ENCODE measurements at regions not wholly inside any gene's neighbourhood (a gene's known extent, or its start where the extent isn't known, plus 50 kb on each side); places are given as distances from the start of the nearest gene placed in this dataset.

DNA sequence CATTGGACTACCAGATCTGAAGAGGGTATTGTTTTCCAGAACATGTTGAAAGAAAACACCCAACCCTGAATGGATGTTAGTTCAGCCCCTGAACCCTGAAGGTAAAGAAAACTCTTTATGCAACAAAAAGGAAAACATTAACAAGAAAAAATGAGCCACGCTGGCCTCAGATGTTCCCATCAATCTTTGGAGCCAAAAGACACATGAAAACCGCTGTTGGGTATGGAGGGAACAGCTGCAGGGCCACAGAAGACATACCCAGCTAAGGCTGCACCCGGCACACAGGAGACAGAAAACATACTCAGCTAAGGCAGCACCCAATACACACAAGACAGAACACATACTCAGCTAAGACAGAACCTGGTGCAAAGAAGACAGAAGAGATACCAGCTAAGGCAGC, 51.3 kb upstream of the GALNT9 start:
- ChIA-PET CTCF (interaction anchor here (0.8 kb wide), 1 partner anchor 218 kb away, joined by 3 read pairs; no protein-coding TSS in a partner anchor), POLR2A (no interaction called here)
- Mint-ChIP-seq H3K4me1 (ENCODE audit: low read depth, unreplicated experiment) (no peaks in the 10 kb centered on the region), H3K36me3 (ENCODE audit: insufficient read depth, unreplicated experiment) (no peaks in the 10 kb centered on the region), H3K27ac (ENCODE audit: unreplicated experiment) (no peak overlapping the region), H3K27me3 (ENCODE audit: insufficient read depth, unreplicated experiment) (peaks cover 17% of the 10 kb centered on the region), H3K9me3 (ENCODE audit: unreplicated experiment) (no peaks in the 10 kb centered on the region), H3K4me3 (ENCODE audit: unreplicated experiment) (no peak overlapping the region)
- H3K4me3 ChIP-seq (ENCODE audit: low read depth, low read length): no peak overlapping the region
- no peaks in the 10 kb centered on the region for H3K36me3 ChIP-seq (ENCODE audit: control insufficient read depth, insufficient read depth, low read length)
- intact Hi-C loops (cut with micrococcal nuclease; ENCODE audit: unreplicated experiment): no loop called here
- H3K27me3 ChIP-seq (replicated peaks; ENCODE audit: control insufficient read depth, insufficient read depth, low read length): peaks cover 7% of the 10 kb centered on the region
- no peaks in the 10 kb centered on the region for H3K4me1 ChIP-seq
- H3K9me3 ChIP-seq: no peaks in the 10 kb centered on the region
- no peak for DNase-seq
- BruUV-seq (replicated peaks): no TSS peak
- no peak for TF ChIP-seq CTCF (IDR thresholded peaks at IDR 0.05; ENCODE audit: insufficient read depth in 1 of 2, low read depth in 1 of 2, low read length in 1 of 2, severe bottlenecking in 1 of 2, unreplicated experiment in 1 of 2)

DNA sequence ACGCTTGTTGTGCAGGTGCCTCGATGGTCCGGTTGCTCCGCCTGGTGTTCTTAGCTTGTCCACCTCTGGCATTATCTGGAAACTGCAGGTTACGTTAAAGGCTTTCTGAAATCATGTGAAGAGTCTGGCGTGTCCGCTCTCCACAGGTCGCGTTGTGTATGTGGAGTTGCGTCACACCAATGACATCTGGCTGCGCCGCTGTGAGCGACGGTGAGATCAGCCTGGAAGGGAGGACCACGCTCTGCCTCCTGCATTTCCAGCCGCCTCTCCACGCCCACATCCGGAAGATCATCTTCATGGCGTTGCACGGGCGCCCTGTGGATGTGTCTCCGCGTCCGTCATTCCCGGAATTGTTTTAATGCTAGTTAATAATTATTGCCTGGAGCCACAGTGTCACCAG, 50.6 kb upstream of the GALNT9 start:
- CTCF ChIA-PET: interaction anchor here (0.7 to 0.8 kb wide), 3 partner anchors 34 to 217 kb away, joined by 3 to 9 read pairs (median 5); no protein-coding TSS in a partner anchor
- Mint-ChIP-seq H3K4me3 (ENCODE audit: unreplicated experiment) (peak overlapping the region; percentile 66), H3K4me1 (ENCODE audit: low read depth, unreplicated experiment) (no peaks in the 10 kb centered on the region), H3K9me3 (ENCODE audit: unreplicated experiment) (no peaks in the 10 kb centered on the region), H3K36me3 (ENCODE audit: insufficient read depth, unreplicated experiment) (no peaks in the 10 kb centered on the region), H3K27ac (ENCODE audit: unreplicated experiment) (no peak overlapping the region), H3K27me3 (ENCODE audit: insufficient read depth, unreplicated experiment) (peaks cover 17% of the 10 kb centered on the region)
- TF ChIP-seq CTCF (IDR thresholded peaks at IDR 0.05; ENCODE audit: insufficient read depth in 1 of 2, low read depth in 1 of 2, low read length in 1 of 2, severe bottlenecking in 1 of 2, unreplicated experiment in 1 of 2): no peak
- Histone ChIP-seq H3K27me3 (replicated peaks; ENCODE audit: control insufficient read depth, insufficient read depth, low read length) (peaks cover 7% of the 10 kb centered on the region), H3K4me3 (ENCODE audit: low read depth, low read length) (peak overlapping the region; percentile 0; the same call in 1 of the 2 replicates), H3K36me3 (ENCODE audit: control insufficient read depth, insufficient read depth, low read length) (no peaks in the 10 kb centered on the region), H3K9me3 (peaks cover under 1% of the 10 kb centered on the region; the same call in 1 of the 2 replicates), H3K4me1 (no peaks in the 10 kb centered on the region)
- intact Hi-C loops (cut with micrococcal nuclease; ENCODE audit: unreplicated experiment): no loop called here
- POLR2A ChIA-PET: no interaction called here
- peak; percentile 63 to 76 for DNase-seq
- BruUV-seq (replicated peaks): no TSS peak

DNA sequence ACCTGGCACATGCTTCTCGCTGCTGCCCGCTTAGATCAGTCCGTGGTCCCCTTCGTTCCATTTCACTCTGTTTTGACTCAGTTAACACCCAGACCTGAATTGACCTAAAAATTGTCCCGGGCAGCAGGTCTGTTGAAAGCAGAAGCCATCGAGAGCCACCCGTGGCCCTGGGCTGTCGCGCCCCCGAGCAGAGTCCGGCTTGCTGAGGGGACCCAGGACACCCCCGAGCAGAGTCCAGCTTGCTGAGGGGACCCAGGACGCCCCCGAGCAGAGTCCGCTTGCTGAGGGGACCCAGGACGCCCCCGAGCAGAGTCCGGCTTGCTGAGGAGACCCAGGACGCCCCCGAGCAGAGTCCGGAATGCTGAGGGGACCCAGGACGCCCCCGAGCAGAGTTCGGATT, 50.2 kb upstream of the GALNT9 start:
- H3K9me3 Mint-ChIP-seq (ENCODE audit: unreplicated experiment): no peaks in the 10 kb centered on the region
- peaks cover 7% of the 10 kb centered on the region for H3K27me3 ChIP-seq (replicated peaks; ENCODE audit: control insufficient read depth, insufficient read depth, low read length)
- BruUV-seq (replicated peaks): no TSS peak

More for the DNA sequence above, 50.2 kb upstream of the GALNT9 start:
- Histone ChIP-seq H3K36me3 (ENCODE audit: control insufficient read depth, insufficient read depth, low read length) (no peaks in the 10 kb centered on the region), H3K4me1 (no peaks in the 10 kb centered on the region), H3K9me3 (peaks cover 5% of the 10 kb centered on the region), H3K4me3 (ENCODE audit: low read depth, low read length) (peak overlapping the region; percentile 0; the same call in 1 of the 2 replicates)
- ChIA-PET CTCF (interaction anchor here (0.7 to 0.8 kb wide), 3 partner anchors 34 to 216 kb away, joined by 3 to 9 read pairs (median 5); no protein-coding TSS in a partner anchor), POLR2A (no interaction called here)
- no peak for TF ChIP-seq CTCF (IDR thresholded peaks at IDR 0.05; ENCODE audit: insufficient read depth in 1 of 2, low read depth in 1 of 2, low read length in 1 of 2, severe bottlenecking in 1 of 2, unreplicated experiment in 1 of 2)
- peaks cover 17% of the 10 kb centered on the region for H3K27me3 Mint-ChIP-seq (ENCODE audit: insufficient read depth, unreplicated experiment)
- H3K27ac Mint-ChIP-seq (ENCODE audit: unreplicated experiment): no peak overlapping the region
- intact Hi-C loops (cut with micrococcal nuclease; ENCODE audit: unreplicated experiment): no loop called here
- H3K36me3 Mint-ChIP-seq (ENCODE audit: insufficient read depth, unreplicated experiment): no peaks in the 10 kb centered on the region
- peak overlapping the region; percentile 66 for H3K4me3 Mint-ChIP-seq (ENCODE audit: unreplicated experiment)
- H3K4me1 Mint-ChIP-seq (ENCODE audit: low read depth, unreplicated experiment): no peaks in the 10 kb centered on the region
- DNase-seq: no peak

All from Caco-2 (cell line).